Retinal pigment epithelial cell (primary cell): ENCODE measurements at regions not wholly inside any gene's neighbourhood (a gene's known extent, or its start where the extent isn't known, plus 50 kb on each side); places are given as distances from the start of the nearest gene placed in this dataset.
"Not testable (repeated sequence)": the region's sequence is repeated elsewhere in the genome, so short reads cannot be mapped to it uniquely, and the experiment has no call there.

Experiments used
- DNase-seq: peaks from one replicate; pipeline ENCODE4 v3.0.0-alpha.2; 2010; ENCODE audit warnings: low read depth
- H3K4me3 ChIP-seq: 2 replicates; pipeline ENCODE4 v1.5.1; 2011; ENCODE audit warnings: mild to moderate bottlenecking, low read length, control low read depth, moderate library complexity
- TF ChIP-seq, protein P1 (sequence below): conservative IDR thresholded peaks from 2 replicates; pipeline ENCODE4 v1.5.1; 2011; ENCODE audit warnings: low read depth, low read length, control low read depth, inconsistent platforms

GRCh38 chr1:173356191-173356762, 120.9 kb upstream of the PRDX6 start:
- H3K4me3 ChIP-seq, result no peak overlapping the region
- TF ChIP-seq, protein P1, sequence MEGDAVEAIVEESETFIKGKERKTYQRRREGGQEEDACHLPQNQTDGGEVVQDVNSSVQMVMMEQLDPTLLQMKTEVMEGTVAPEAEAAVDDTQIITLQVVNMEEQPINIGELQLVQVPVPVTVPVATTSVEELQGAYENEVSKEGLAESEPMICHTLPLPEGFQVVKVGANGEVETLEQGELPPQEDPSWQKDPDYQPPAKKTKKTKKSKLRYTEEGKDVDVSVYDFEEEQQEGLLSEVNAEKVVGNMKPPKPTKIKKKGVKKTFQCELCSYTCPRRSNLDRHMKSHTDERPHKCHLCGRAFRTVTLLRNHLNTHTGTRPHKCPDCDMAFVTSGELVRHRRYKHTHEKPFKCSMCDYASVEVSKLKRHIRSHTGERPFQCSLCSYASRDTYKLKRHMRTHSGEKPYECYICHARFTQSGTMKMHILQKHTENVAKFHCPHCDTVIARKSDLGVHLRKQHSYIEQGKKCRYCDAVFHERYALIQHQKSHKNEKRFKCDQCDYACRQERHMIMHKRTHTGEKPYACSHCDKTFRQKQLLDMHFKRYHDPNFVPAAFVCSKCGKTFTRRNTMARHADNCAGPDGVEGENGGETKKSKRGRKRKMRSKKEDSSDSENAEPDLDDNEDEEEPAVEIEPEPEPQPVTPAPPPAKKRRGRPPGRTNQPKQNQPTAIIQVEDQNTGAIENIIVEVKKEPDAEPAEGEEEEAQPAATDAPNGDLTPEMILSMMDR, result no peak
- DNase-seq, result no peak

DNA sequence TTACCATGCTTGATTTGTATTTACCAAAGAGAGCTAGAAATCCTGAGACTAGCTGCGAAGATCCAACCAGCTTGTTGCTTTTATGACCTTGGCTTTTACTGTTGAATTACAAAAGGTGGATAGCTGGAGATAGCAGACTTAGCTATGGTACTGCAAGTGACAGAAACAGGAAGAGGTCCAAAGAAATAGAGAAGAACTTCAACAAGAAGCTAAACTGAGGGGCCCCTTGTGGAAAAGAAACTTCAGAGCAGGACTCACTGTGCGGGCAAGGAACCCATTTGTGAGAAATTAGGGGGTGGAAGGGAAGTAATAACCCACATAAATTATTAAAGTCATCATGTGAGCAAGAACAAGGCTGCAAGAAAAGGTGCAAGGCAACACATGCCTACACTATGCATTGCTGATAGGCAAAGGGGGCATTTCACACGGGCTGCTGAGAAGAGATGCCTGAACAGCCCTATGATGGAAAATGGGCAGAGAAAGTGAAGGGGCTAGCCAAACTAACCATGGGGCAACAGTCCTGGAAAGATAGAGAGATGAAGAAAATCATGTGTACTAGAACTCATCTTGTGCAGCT, 116.6 kb upstream of the PRDX6 start:
- TF ChIP-seq, protein P1, result no peak
- no peak overlapping the region for H3K4me3 ChIP-seq
- DNase-seq, result no peak

- TF ChIP-seq, protein P1, result no peak
- H3K4me3 ChIP-seq, result no peak overlapping the region
- no peak for DNase-seq
Observed at GRCh38 chr1:173362543-173362942, 114.6 kb upstream of the PRDX6 start.

DNA sequence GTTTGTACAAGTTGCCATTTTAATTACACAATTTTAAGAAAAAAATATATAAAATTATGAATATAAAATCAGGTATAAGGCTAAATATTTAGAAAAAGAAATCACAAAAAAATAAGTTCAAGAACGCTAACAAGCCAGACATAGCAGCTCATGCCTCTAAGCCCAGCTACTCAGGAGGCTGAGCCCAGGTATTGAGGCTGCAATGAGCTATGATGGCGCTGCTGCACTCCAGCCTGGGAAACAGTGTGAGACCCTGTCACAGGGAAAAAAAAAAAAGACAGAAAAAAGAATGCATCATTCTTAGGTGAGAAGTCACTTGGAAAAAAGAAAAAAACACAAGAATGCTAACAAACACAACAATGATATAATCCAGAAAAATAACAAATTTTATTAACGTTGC, 112.3 kb upstream of the PRDX6 start:
- no peak overlapping the region for H3K4me3 ChIP-seq
- no peak for DNase-seq
- TF ChIP-seq, protein P1, result no peak

DNA sequence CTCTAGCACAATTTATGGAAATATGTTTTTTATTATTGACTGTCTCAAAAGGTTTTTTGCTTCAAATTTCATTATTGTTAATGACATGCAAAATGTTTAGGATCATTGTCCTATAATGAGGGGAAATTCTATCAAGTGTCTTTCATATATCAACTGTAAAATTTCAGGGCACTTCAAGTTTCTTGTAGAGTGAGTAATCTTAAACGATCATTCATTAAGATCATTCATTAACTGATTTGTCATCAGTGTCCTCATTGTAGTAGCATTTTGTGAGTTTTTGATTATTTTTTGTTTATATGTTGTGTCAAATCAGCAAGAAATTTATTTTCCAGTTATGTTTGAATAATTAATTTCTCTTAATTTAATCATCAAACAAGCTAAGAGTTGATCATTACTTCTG, 111.8 kb upstream of the PRDX6 start:
- TF ChIP-seq, protein P1, result no peak
- DNase-seq, result no peak
- no peak overlapping the region for H3K4me3 ChIP-seq

GRCh38 chr1:173367136-173367535, 110.0 kb upstream of the PRDX6 start:
- TF ChIP-seq, protein P1, result no peak
- no peak overlapping the region for H3K4me3 ChIP-seq
- DNase-seq, result no peak

GRCh38 chr1:173370586-173370985, 106.5 kb upstream of the PRDX6 start:
- H3K4me3 ChIP-seq, DNase-seq: not testable (repeated sequence)

GRCh38 chr1:173376065-173376464, 101.1 kb upstream of the PRDX6 start:
- not testable (repeated sequence) for H3K4me3 ChIP-seq, DNase-seq
